BLaER1 (cell line): ENCODE measurements at regions not wholly inside any gene's neighbourhood (a gene's known extent, or its start where the extent isn't known, plus 50 kb on each side); places are given as distances from the start of the nearest gene placed in this dataset.

Source experiments
- H3K27ac ChIP-seq: shearing (Covaris generic); formaldehyde crosslinking; 2 replicates; pipeline ENCODE4 v1.8.1; 2022
- H3K27me3 ChIP-seq: shearing (Covaris generic); formaldehyde crosslinking; 2 replicates; pipeline ENCODE4 v1.8.1; 2022
- H3K36me3 ChIP-seq: shearing (Covaris generic); formaldehyde crosslinking; 2 replicates; pipeline ENCODE4 v1.8.1; 2022
- H3K4me1 ChIP-seq: shearing (Covaris generic); formaldehyde crosslinking; 2 replicates; pipeline ENCODE4 v1.8.1; 2022
- H3K4me2 ChIP-seq: shearing (Covaris generic); formaldehyde crosslinking; 2 replicates; pipeline ENCODE4 v1.8.1; 2022
- H3K4me3 ChIP-seq: shearing (Covaris generic); formaldehyde crosslinking; 2 replicates; pipeline ENCODE4 v1.8.1; 2022
- H3K9ac ChIP-seq: shearing (Covaris generic); formaldehyde crosslinking; 2 replicates; pipeline ENCODE4 v1.8.1; 2022
- H3K9me3 ChIP-seq: shearing (Covaris generic); formaldehyde crosslinking; 2 replicates; pipeline ENCODE4 v1.8.1; 2022
- H4K20me1 ChIP-seq: shearing (Covaris generic); formaldehyde crosslinking; 2 replicates; pipeline ENCODE4 v1.8.1; 2022
- Cebpa-rat ChIP-seq: shearing (Covaris generic); IDR thresholded peaks from 2 replicates; pipeline ENCODE4 v1.8.1; 2022

DNA sequence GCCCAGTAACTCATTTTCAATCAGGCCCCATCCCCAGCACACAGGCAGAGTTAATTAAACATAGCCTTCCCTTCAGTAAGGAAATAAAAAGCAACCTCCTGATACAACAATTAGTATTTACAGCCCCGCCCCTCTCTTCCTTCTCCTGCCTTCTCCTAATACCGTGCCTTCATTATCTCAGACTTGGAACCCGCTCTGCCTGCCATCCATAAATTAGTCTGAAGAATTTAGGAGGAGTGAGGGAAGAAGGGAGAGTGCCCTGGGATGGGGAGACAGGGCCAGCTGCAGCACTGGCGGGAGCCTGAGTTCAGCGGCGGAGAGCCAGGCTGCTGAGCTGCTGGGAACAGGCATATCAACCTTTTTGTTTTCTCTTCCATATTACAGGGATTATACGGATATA, 172.8 kb downstream of the ACTL8 start:
- H3K9me3 ChIP-seq = no peaks in the 10 kb centered on the region
- no peaks in the 10 kb centered on the region for H3K36me3 ChIP-seq
- H3K9ac ChIP-seq = no peak overlapping the region
- no peaks in the 10 kb centered on the region for H3K27me3 ChIP-seq
- no peaks in the 10 kb centered on the region for H3K4me1 ChIP-seq
- H4K20me1 ChIP-seq = peaks cover 6% of the 10 kb centered on the region; the same call in 1 of the 2 replicates
- no peak overlapping the region for H3K4me2 ChIP-seq
- TF ChIP-seq Cebpa-rat = no peak
- H3K27ac ChIP-seq = no peak overlapping the region
- H3K4me3 ChIP-seq = no peak overlapping the region

DNA sequence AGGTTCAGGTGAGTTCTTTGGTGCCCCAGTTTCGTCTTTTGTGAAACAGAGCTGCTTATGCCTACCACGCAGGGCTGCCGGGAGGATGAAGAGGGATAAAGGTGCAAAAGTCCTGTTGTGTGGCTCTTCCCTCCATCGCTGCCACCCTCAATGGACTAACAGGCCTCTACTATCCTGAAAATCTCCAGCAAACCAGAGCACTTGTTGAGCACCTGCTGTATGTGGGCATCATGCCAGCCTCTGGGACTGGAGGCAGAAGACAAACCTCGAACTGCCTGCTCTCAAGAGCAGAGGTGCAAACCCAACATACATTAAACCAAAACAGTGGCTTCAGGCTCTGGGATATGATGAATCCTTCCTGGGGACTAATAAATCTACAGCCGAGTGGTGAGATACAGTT, 174.1 kb downstream of the ACTL8 start:
- TF ChIP-seq Cebpa-rat = no peak
- Histone ChIP-seq H3K4me3 (no peak overlapping the region), H4K20me1 (peaks cover 6% of the 10 kb centered on the region; the same call in 1 of the 2 replicates), H3K27ac (no peak overlapping the region), H3K4me1 (no peaks in the 10 kb centered on the region), H3K36me3 (no peaks in the 10 kb centered on the region), H3K27me3 (no peaks in the 10 kb centered on the region), H3K9me3 (no peaks in the 10 kb centered on the region), H3K4me2 (no peak overlapping the region), H3K9ac (no peak overlapping the region)

GRCh38 chr1:17930635-17931034, 175.5 kb downstream of the ACTL8 start:
- no peak overlapping the region for H3K4me2 ChIP-seq
- no peaks in the 10 kb centered on the region for H3K36me3 ChIP-seq
- peaks cover 6% of the 10 kb centered on the region; the same call in 1 of the 2 replicates for H4K20me1 ChIP-seq
- no peaks in the 10 kb centered on the region for H3K27me3 ChIP-seq
- no peaks in the 10 kb centered on the region for H3K4me1 ChIP-seq
- H3K9ac ChIP-seq = no peak overlapping the region
- H3K9me3 ChIP-seq = no peaks in the 10 kb centered on the region
- TF ChIP-seq Cebpa-rat = no peak
- H3K4me3 ChIP-seq = no peak overlapping the region
- H3K27ac ChIP-seq = no peak overlapping the region

DNA sequence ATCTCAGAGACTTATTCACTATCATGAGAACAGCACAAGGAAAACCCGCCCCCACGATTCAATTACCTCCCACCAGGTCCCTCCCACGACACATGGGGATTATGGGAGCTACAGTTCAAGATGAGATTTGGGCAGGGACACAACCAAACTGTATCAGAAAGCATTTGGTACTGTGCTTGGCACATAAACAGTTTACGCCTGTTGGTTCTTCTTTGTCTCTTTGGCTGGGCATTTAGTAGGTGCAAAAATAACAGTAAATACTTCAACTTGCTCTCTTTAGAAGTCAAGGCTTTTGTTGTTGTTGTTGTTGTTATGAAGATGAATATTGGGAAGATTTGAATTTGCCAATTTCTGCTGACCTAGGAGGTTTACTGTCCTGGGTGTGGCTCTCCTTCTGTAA, 175.4 kb upstream of the IGSF21 start:
- Histone ChIP-seq H3K4me2 (no peak overlapping the region), H4K20me1 (peaks cover 6% of the 10 kb centered on the region; the same call in 1 of the 2 replicates), H3K27ac (no peak overlapping the region), H3K9me3 (no peaks in the 10 kb centered on the region), H3K36me3 (no peaks in the 10 kb centered on the region), H3K27me3 (no peaks in the 10 kb centered on the region), H3K4me3 (no peak overlapping the region), H3K9ac (no peak overlapping the region), H3K4me1 (no peaks in the 10 kb centered on the region)
- no peak for TF ChIP-seq Cebpa-rat

- no peaks in the 10 kb centered on the region for H3K36me3 ChIP-seq
- H3K4me1 ChIP-seq = no peaks in the 10 kb centered on the region
- H3K9me3 ChIP-seq = no peaks in the 10 kb centered on the region
- H3K27me3 ChIP-seq = no peaks in the 10 kb centered on the region
- H3K27ac ChIP-seq = no peak overlapping the region
- TF ChIP-seq Cebpa-rat = no peak
- H3K4me3 ChIP-seq = no peak overlapping the region
- H4K20me1 ChIP-seq = peaks cover 6% of the 10 kb centered on the region; the same call in 1 of the 2 replicates
- no peak overlapping the region for H3K4me2 ChIP-seq
- H3K9ac ChIP-seq = no peak overlapping the region
Observed at GRCh38 chr1:17933501-17933900, 174.1 kb upstream of the IGSF21 start.

- Histone ChIP-seq H4K20me1 (peaks cover 6% of the 10 kb centered on the region; the same call in 1 of the 2 replicates), H3K9ac (no peak overlapping the region), H3K27ac (no peak overlapping the region), H3K9me3 (no peaks in the 10 kb centered on the region), H3K27me3 (no peaks in the 10 kb centered on the region), H3K4me2 (no peak overlapping the region), H3K36me3 (no peaks in the 10 kb centered on the region), H3K4me3 (no peak overlapping the region), H3K4me1 (no peaks in the 10 kb centered on the region)
- TF ChIP-seq Cebpa-rat = no peak
Observed at GRCh38 chr1:17933971-17934370, 173.6 kb upstream of the IGSF21 start.

DNA sequence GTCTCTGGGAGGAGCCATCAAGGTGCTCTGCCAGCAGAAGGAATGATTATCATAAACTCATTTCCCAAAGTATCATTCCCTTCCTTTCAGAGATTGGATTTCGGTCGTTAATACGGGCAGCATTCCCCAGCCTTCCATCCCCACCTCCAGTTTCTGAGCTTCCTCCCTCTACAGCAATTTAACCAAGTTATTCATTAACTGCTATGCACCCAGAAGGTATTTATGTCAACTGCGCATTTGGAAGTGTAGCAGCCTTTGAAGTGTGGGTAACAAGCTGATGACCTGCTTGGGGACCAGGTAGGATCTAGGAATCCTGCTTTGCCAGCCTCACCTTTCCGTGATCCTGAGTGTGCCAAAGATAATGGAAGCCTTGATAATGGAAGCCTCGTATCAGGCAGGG, 172.4 kb upstream of the IGSF21 start:
- Histone ChIP-seq H3K4me1 (no peaks in the 10 kb centered on the region), H3K27me3 (no peaks in the 10 kb centered on the region)

DNA sequence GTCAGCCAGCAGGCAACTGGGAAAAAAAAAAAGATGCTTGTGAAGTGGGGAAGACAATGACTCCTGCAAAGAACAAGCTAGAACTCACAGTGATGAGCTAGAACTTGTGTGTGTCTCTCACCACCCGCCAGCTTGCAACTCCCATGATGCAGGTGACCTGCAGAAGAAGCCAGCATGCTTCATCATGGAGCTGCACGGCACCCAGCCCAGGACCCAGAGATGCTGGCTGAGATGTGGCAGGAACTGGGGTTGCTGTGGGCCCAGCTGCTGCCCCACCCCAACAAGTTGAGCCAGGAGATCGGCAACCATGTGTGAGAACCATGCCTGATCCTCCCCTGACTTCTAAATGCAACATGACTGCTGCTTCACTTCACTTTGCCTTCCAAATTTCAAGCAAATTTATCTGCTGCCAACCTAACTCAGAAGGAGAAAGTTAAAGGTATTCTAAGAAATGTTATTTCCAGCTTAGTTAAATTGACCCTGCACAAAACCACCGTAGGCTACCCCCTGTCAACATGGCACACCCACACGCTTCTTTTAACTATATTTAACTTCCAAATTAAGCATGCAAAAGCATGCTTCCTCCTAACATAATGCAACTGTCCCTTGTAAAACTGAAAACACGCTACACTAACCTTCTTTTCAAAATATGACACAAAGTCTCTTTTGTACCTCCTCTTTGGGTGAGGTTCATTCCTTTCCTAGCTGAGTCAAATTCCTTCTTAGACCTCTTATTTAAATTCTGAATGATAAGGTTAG, 166.0 kb upstream of the IGSF21 start:
- no peak overlapping the region for H3K27ac ChIP-seq
- no peaks in the 10 kb centered on the region for H3K4me1 ChIP-seq
- H3K4me2 ChIP-seq = no peak overlapping the region
- no peaks in the 10 kb centered on the region for H4K20me1 ChIP-seq
- no peak overlapping the region for H3K9ac ChIP-seq
- H3K4me3 ChIP-seq = no peak overlapping the region
- no peaks in the 10 kb centered on the region for H3K27me3 ChIP-seq
- no peaks in the 10 kb centered on the region for H3K9me3 ChIP-seq
- no peak for TF ChIP-seq Cebpa-rat
- H3K36me3 ChIP-seq = no peaks in the 10 kb centered on the region

More for the DNA sequence above, 172.4 kb upstream of the IGSF21 start:
- no peaks in the 10 kb centered on the region for H3K9me3 ChIP-seq
- no peak overlapping the region for H3K4me2 ChIP-seq
- no peak for TF ChIP-seq Cebpa-rat
- H3K4me3 ChIP-seq = no peak overlapping the region
- no peak overlapping the region for H3K9ac ChIP-seq
- no peak overlapping the region for H3K27ac ChIP-seq
- no peaks in the 10 kb centered on the region for H4K20me1 ChIP-seq
- H3K36me3 ChIP-seq = no peaks in the 10 kb centered on the region

GRCh38 chr1:17943506-17943905, 164.1 kb upstream of the IGSF21 start:
- Histone ChIP-seq H3K4me3 (no peak overlapping the region), H3K4me1 (no peaks in the 10 kb centered on the region), H4K20me1 (no peaks in the 10 kb centered on the region), H3K4me2 (no peak overlapping the region), H3K27me3 (no peaks in the 10 kb centered on the region), H3K9me3 (no peaks in the 10 kb centered on the region), H3K27ac (no peak overlapping the region), H3K36me3 (no peaks in the 10 kb centered on the region), H3K9ac (no peak overlapping the region)
- no peak for TF ChIP-seq Cebpa-rat

DNA sequence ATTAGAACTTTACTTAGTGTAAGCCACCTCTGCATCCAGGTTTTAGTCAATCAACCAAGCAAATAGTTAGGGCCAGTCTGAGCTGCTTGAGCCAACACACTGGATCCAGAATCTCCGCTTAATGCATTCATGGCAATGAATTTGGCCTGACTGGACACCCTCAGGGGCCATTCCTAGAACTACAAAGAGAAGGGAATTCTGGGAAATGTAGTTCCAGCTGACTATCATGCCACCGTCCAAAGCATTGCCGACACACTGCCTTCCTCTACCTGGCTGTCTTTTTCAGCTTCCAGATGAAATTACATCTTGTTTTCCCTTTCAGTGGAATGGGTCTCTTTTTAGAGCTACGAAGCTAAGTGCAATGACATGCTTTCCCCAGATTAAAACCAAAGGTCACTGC, 163.0 kb upstream of the IGSF21 start:
- H3K4me3 ChIP-seq = no peak overlapping the region
- H3K9ac ChIP-seq = no peak overlapping the region
- H3K4me2 ChIP-seq = no peak overlapping the region
- no peaks in the 10 kb centered on the region for H3K36me3 ChIP-seq
- TF ChIP-seq Cebpa-rat = no peak
- no peaks in the 10 kb centered on the region for H4K20me1 ChIP-seq
- no peaks in the 10 kb centered on the region for H3K27me3 ChIP-seq
- H3K9me3 ChIP-seq = no peaks in the 10 kb centered on the region
- no peak overlapping the region for H3K27ac ChIP-seq
- H3K4me1 ChIP-seq = no peaks in the 10 kb centered on the region
